ENCODE measurements at regions not wholly inside any gene's neighbourhood (a gene's known extent, or its start where the extent isn't known, plus 50 kb on each side); places are given as distances from the start of the nearest gene placed in this dataset.
"Not testable (repeated sequence)": the region's sequence is repeated elsewhere in the genome, so short reads cannot be mapped to it uniquely, and the experiment has no call there.

- not testable (repeated sequence) for DNase-seq
Observed at GRCh38 chr20:29320216-29320949, 1937.1 kb upstream of the DEFB115 start.

GRCh38 chr20:29323631-29324515 is 1933.6 kb upstream of the DEFB115 start:
- not testable (repeated sequence) for DNase-seq

- not testable (repeated sequence) for DNase-seq
Observed at GRCh38 chr20:29324516-29325303, 1932.8 kb upstream of the DEFB115 start.

GRCh38 chr20:29325304-29325640 is 1932.2 kb upstream of the DEFB115 start:
- DNase-seq = no peak

GRCh38 chr20:29325781-29326180 is 1931.7 kb upstream of the DEFB115 start:
- DNase-seq = not testable (repeated sequence)

- DNase-seq = no peak
Observed at GRCh38 chr20:29326376-29327070, 1930.9 kb upstream of the DEFB115 start.

- not testable (repeated sequence) for DNase-seq
Observed at GRCh38 chr20:29327600-29328420, 1929.7 kb upstream of the DEFB115 start.

- not testable (repeated sequence) for DNase-seq
Observed at GRCh38 chr20:29330429-29331115, 1926.9 kb upstream of the DEFB115 start.

- DNase-seq = no peak
Observed at GRCh38 chr20:29349836-29350235, 1907.6 kb upstream of the DEFB115 start.

- DNase-seq = not testable (repeated sequence)
Observed at GRCh38 chr20:29375937-29376336, 1881.5 kb upstream of the DEFB115 start.

- DNase-seq = not testable (repeated sequence)
Observed at GRCh38 chr20:29392853-29393252, 1864.6 kb upstream of the DEFB115 start.

- DNase-seq = no peak
Observed at GRCh38 chr20:29408034-29408695, 1849.3 kb upstream of the DEFB115 start.

- DNase-seq = not testable (repeated sequence)
Observed at GRCh38 chr20:29408707-29409106, 1848.8 kb upstream of the DEFB115 start.

GRCh38 chr20:29409160-29409689 is 1848.2 kb upstream of the DEFB115 start:
- DNase-seq = not testable (repeated sequence)

GRCh38 chr20:29409833-29410805 is 1847.3 kb upstream of the DEFB115 start:
- no peak for DNase-seq

- no peak for DNase-seq
Observed at GRCh38 chr20:29410806-29411457, 1846.5 kb upstream of the DEFB115 start.

- DNase-seq = not testable (repeated sequence)
Observed at GRCh38 chr20:29411458-29411820, 1846.0 kb upstream of the DEFB115 start.

- no peak for DNase-seq
Observed at GRCh38 chr20:29419378-29419777, 1838.1 kb upstream of the DEFB115 start.

All from NCI-H1417 treated with DMSO at 0.1 percent for 48 hours (cell line).